Mammary epithelial cell (primary cell): ENCODE measurements at regions not wholly inside any gene's neighbourhood (a gene's known extent, or its start where the extent isn't known, plus 50 kb on each side); places are given as distances from the start of the nearest gene placed in this dataset.

ENCODE experiments used
- EZH2 ChIP-seq: IDR thresholded peaks from 2 replicates; pipeline ENCODE4 v1.6.1; 2012; ENCODE audit warnings: low read length, inconsistent platforms, borderline replicate concordance
- TF ChIP-seq, protein P1 (sequence below), 2 donors: IDR thresholded peaks in 1 of 2; conservative IDR thresholded peaks in 1 of 2; 2 replicates each; pipeline ENCODE4 v1.5.1; 2011 to 2012; ENCODE audit warnings: inconsistent platforms in 2 of 2, low read length in 2 of 2, mild to moderate bottlenecking in 2 of 2, control low read depth in 1 of 2, low read depth in 1 of 2; ENCODE audit not compliant: insufficient read depth in 1 of 2; ENCODE audit errors: extremely low read depth in 1 of 2

DNA sequence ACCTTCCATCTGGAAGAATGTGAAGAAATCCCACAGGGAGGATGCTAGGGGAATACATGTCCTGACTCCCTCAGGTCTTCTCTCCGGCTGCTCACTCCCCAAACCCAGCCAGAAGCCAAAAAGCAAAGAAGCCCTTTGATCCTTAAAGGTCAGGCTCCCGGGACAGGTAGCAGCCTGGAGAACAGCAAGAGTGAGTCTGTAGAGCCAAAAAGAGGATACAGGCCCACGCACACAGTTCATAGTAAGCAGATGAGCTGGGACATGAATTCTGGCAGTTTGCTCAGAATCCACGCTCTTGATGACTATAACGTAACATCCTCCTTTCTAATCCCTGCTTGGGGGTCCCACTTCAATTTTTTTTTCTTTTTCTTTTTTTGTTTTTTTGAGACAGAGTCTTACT, 72.0 kb upstream of the SLC44A1 start:
- TF ChIP-seq, protein P1, sequence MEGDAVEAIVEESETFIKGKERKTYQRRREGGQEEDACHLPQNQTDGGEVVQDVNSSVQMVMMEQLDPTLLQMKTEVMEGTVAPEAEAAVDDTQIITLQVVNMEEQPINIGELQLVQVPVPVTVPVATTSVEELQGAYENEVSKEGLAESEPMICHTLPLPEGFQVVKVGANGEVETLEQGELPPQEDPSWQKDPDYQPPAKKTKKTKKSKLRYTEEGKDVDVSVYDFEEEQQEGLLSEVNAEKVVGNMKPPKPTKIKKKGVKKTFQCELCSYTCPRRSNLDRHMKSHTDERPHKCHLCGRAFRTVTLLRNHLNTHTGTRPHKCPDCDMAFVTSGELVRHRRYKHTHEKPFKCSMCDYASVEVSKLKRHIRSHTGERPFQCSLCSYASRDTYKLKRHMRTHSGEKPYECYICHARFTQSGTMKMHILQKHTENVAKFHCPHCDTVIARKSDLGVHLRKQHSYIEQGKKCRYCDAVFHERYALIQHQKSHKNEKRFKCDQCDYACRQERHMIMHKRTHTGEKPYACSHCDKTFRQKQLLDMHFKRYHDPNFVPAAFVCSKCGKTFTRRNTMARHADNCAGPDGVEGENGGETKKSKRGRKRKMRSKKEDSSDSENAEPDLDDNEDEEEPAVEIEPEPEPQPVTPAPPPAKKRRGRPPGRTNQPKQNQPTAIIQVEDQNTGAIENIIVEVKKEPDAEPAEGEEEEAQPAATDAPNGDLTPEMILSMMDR (conservative IDR thresholded peaks at IDR 0.05 in 1 of 2, IDR thresholded peaks at IDR 0.05 in 1 of 2; ENCODE audit: extremely low read depth in 1 of 2, insufficient read depth in 1 of 2, low read depth in 1 of 2, low read length in 2 of 2) = no peak
- TF ChIP-seq EZH2 = no peak
